RWPE1 (cell line): ENCODE measurements at regions not wholly inside any gene's neighbourhood (a gene's known extent, or its start where the extent isn't known, plus 50 kb on each side); places are given as distances from the start of the nearest gene placed in this dataset.

Experiments used
- CTCF ChIA-PET: fragments of 350-600 bp; sonication (Branson Sonifier 250); formaldehyde crosslinking; extraction: SDS; loops from one replicate; lab custom pipeline; 2021; lab: Yijun Ruan, JAX
- POLR2A ChIA-PET: fragments of 400-600 bp; formaldehyde crosslinking; extraction: SDS; loops from one replicate; lab custom pipeline; 2020; ENCODE audit warnings: antibody characterized with exemption; ENCODE audit not compliant: low non-redundant PET; lab: Yijun Ruan, JAX
- DNase-seq: peaks from one replicate; pipeline ENCODE4 v3.0.0; 2012; ENCODE audit warnings: low spot score
- H3K27ac ChIP-seq: fragments of 450-650 bp; 2 replicates; pipeline ENCODE4 v1.5.1; 2017
- TF ChIP-seq, protein P1 (sequence below): fragments of 450-650 bp; conservative IDR thresholded peaks from 2 replicates; pipeline ENCODE4 v1.5.1; 2017; ENCODE audit warnings: low read depth, mild to moderate bottlenecking

DNA sequence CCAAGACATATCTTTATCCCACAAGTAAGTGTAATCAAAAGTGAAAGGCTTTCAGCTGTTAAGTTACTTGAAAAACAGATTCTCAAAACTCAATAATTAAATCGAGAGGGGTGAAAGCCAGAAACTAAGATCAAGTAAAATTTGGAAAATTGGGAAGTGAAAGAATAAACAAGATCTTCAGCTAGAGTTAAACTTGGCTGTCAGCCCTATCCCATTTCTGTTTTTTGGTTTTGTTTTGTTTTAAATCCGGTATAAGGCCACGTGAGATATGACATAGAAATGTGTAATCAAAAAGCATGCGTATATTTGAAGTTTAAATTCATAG is 856.8 kb downstream of the STIM2 start:
- no peak overlapping the region for H3K27ac ChIP-seq
- ChIA-PET POLR2A (no interaction called here), CTCF (no interaction called here)
- TF ChIP-seq, protein P1, sequence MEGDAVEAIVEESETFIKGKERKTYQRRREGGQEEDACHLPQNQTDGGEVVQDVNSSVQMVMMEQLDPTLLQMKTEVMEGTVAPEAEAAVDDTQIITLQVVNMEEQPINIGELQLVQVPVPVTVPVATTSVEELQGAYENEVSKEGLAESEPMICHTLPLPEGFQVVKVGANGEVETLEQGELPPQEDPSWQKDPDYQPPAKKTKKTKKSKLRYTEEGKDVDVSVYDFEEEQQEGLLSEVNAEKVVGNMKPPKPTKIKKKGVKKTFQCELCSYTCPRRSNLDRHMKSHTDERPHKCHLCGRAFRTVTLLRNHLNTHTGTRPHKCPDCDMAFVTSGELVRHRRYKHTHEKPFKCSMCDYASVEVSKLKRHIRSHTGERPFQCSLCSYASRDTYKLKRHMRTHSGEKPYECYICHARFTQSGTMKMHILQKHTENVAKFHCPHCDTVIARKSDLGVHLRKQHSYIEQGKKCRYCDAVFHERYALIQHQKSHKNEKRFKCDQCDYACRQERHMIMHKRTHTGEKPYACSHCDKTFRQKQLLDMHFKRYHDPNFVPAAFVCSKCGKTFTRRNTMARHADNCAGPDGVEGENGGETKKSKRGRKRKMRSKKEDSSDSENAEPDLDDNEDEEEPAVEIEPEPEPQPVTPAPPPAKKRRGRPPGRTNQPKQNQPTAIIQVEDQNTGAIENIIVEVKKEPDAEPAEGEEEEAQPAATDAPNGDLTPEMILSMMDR: no peak
- no peak for DNase-seq

DNA sequence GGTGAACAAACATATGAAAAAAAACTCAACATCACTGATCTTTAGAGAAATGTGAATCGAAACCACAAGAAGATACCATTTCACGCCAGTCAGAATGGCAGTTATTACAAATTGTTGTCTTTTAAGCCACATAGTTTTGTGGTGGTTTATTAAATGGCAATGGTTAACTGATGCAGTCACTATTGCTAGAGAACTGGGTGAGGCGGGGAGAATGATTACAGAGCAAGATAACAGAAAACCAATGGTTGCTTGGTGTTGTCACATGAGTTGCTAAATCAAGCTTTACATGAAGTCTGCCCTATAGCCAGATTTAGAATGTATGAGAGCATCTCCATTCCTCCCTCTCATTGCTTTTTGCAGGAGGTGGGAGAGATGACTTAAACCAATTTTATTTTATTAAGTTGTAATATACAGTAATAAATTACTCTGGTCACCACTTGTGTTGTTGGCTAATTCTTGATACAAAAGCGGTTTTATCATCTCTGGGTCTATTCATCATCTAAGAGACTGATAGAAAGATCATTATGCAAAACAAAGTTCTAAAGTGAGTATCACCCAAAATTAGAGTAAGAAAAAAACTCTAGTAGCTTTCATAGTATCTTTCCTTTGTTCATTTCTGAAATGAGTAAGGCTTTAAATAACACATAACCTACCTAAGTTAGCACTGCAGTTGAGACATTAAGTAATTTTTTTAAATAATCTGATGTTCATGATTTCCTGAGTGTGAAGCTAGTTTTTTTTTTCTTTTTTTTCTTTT is 859.5 kb downstream of the STIM2 start:
- POLR2A ChIA-PET: no interaction called here
- TF ChIP-seq, protein P1: no peak
- CTCF ChIA-PET: interaction anchor here (0.6 to 0.7 kb wide), 2 partner anchors 559 to 707 kb away, joined by 3 to 4 read pairs; no protein-coding TSS in a partner anchor
- no peak for DNase-seq
- no peak overlapping the region for H3K27ac ChIP-seq

DNA sequence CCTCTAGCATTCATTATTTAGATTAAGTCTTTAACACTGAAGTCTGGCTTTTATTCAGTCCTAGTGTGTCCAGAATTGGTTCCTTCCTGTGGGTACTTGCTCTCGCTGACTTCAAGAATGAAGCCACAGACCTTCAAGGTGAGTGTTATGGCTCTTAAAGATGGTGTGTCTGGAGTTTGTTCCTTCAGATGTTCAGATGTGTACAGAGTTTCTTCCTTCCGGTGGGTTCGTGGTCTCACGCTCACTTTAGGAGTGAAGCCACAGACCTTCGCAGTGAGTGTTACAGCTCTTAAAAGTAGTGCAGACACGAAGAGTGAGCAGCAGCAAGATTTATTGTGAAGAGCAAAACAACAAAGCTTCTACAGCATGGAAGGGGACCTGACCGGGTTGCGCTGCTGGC is 860.6 kb downstream of the STIM2 start:
- CTCF ChIA-PET: no interaction called here
- no peak overlapping the region for H3K27ac ChIP-seq
- DNase-seq: no peak
- POLR2A ChIA-PET: no interaction called here
- TF ChIP-seq, protein P1: no peak

DNA sequence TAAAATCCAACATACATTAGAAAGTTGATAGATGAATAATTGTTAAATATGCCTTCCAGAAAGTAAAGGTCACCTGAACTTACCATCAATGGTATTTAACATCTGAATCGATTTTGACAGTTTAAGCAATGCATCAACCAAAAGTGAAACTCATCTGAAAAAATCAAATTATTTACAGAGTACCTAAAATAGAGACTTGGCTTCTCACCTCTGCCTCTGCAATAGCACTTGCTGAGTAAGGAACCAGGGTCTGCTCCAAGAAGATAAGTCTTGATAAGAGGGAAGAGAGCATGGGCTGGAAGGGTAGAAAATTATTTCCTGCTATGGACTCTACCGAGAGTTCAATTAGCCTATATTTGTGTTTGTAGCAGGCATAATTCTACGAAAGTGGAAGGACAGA is 868.3 kb downstream of the STIM2 start:
- ChIA-PET CTCF (interaction anchor here (0.7 kb wide), 1 partner anchor 674 kb away, joined by 3 read pairs; no protein-coding TSS in a partner anchor), POLR2A (no interaction called here)
- H3K27ac ChIP-seq: no peak overlapping the region
- no peak for DNase-seq
- TF ChIP-seq, protein P1: no peak

DNA sequence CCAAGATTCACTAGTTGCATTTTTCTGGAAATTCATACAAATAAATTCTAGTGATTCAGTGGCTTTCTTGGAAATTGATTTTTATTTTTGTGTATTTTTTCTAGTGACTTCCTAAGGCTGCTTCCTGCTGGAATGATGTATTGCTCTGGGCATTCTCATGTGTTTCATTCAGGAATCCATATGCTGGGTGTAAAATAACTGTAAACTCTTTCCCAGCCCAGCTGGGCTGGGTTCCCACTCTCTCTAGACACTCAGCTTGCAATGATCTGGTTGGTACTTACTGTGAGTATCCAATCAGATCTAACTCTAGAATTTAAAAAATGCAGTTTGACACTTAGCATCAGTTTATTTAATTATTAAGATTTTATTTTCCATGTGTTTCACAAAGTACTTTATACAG is 882.2 kb downstream of the STIM2 start:
- CTCF ChIA-PET: no interaction called here
- no peak for DNase-seq
- TF ChIP-seq, protein P1: no peak
- POLR2A ChIA-PET: no interaction called here
- H3K27ac ChIP-seq: no peak overlapping the region

DNA sequence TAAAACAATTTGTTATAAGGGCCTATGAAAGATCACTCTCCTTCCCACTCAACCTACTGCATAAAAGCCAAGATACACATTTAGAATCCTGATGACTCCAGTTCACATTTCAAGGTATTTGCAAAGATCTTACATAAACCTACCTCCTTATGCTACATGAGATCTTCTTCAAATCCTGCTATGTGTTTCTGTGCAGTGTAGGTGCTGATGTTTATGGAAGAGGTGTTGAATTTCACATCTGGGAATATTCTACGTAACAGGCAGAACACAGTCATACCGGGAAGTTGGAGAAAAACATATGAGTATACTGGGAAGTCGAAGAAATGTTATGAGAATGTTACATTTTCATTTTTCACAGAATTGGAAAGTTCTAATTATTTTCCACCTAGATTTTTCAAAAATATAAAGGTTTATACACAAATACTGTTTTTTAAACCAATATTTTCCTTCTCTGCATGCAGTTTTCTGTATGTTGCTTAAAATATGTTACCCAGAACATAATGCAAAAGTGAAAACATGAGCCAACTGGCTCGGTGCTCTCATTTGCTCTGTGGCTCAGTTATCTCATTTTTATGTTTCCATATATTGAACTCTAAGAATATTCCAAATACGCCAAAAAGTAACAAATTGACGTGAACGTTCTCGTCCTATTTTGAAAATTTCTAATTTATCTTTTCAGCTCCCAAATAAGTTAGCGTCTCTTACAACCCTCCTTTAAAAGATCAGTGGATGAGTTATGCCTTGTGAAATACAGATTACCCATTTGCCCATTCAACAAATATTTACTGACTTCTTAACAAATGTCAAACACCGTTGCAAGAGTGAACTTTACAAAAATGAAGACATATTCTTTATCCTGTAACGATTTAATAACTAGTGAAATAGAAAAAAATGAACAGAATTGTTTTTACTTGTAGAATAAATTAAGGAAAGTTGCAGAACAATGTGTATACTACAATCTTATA is 899.3 kb downstream of the STIM2 start:
- TF ChIP-seq, protein P1: no peak
- CTCF ChIA-PET: no interaction called here
- no peak overlapping the region for H3K27ac ChIP-seq
- POLR2A ChIA-PET: no interaction called here
- DNase-seq: no peak
